ENCODE measurements at regions not wholly inside any gene's neighbourhood (a gene's known extent, or its start where the extent isn't known, plus 50 kb on each side); places are given as distances from the start of the nearest gene placed in this dataset.
A peak's percentile ranks its signal among the peaks of the same experiment; 100 is the strongest.

GRCh38 chr5:118506217-118506852 is 482.0 kb downstream of the DTWD2 start (continued):
- TF ChIP-seq CEBPZ (IDR thresholded peaks at IDR 0.05; ENCODE audit: low read depth, low read length) (no peak), GABPA (IDR thresholded peaks at IDR 0.05; ENCODE audit: low read depth) (no peak), IKZF1 (conservative IDR thresholded peaks at IDR 0.05) (peak; percentile 40; the same call in 1 of the 2 replicates), ZBTB11 (CRISPR knock-in tag; IDR thresholded peaks at IDR 0.05) (no peak), PKNOX1 (IDR thresholded peaks at IDR 0.05) (0 out of 2 replicates have a peak, but pooled peaks have one; percentile 8), E4F1 (IDR thresholded peaks at IDR 0.05; ENCODE audit: borderline replicate concordance, partially characterized antibody) (no peak), MAX (IDR thresholded peaks at IDR 0.05; ENCODE audit: low read depth, low read length) (no peak), ZNF217 (IDR thresholded peaks at IDR 0.05) (no peak), JUNB (IDR thresholded peaks at IDR 0.05) (no peak), CREM (IDR thresholded peaks at IDR 0.05; ENCODE audit: low read depth) (no peak), SPI1 (IDR thresholded peaks at IDR 0.05; ENCODE audit: borderline replicate concordance, insufficient read depth, low read depth, low read length) (peak; percentile 14; the same call in 1 of the 2 replicates), SREBF2 (IDR thresholded peaks at IDR 0.05; ENCODE audit: low read length) (no peak), RELB (IDR thresholded peaks at IDR 0.05; ENCODE audit: low read depth) (peak; percentile 47; the same call in 1 of the 2 replicates), WRNIP1 (IDR thresholded peaks at IDR 0.05; ENCODE audit: borderline replicate concordance, low read depth, low read length) (no peak)

Measured in GM12878 (cell line).